ENCODE measurements at regions not wholly inside any gene's neighbourhood (a gene's known extent, or its start where the extent isn't known, plus 50 kb on each side); places are given as distances from the start of the nearest gene placed in this dataset.

GRCh38 chr13:76795701-76796695 lies 90.2 kb downstream of the KCTD12 start:
- intact Hi-C loops (cut with micrococcal nuclease), result no loop called here

- intact Hi-C loops (cut with micrococcal nuclease), result no loop called here
These were observed 93.4 kb downstream of the KCTD12 start for GRCh38 chr13:76792731-76793347.

GRCh38 chr13:76790980-76791819 lies 95.0 kb downstream of the KCTD12 start:
- intact Hi-C loops (cut with micrococcal nuclease), result no loop called here

- intact Hi-C loops (cut with micrococcal nuclease), result no loop called here
These were observed 95.7 kb downstream of the KCTD12 start for GRCh38 chr13:76790526-76790925.

GRCh38 chr13:76783798-76784197 lies 102.4 kb downstream of the KCTD12 start:
- intact Hi-C loops (cut with micrococcal nuclease), result no loop called here

- intact Hi-C loops (cut with micrococcal nuclease), result no loop called here
These were observed 107.4 kb downstream of the KCTD12 start for GRCh38 chr13:76778853-76779252.

DNA sequence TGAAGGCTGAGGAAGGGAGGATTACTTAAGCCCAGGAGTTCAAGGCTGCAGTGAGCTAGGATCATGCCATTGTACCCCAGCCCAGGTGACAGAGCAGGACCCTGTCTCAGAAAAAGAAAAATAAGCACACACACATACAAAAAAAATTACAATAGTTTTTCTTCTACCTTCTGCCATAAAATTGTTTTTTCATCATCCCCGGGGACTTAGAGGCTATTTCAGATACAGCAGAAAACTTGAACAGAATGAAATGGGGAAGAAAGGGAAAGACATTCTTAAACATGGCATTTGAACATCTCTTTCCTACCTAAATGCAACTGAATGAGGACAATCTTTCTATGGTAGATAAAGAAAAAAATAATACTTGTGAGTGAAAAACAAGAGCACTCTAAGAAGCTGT lies 109.1 kb downstream of the KCTD12 start:
- intact Hi-C loops (cut with micrococcal nuclease), result no loop called here

- intact Hi-C loops (cut with micrococcal nuclease), result no loop called here
These were observed 111.0 kb downstream of the KCTD12 start for GRCh38 chr13:76775088-76775740.

DNA sequence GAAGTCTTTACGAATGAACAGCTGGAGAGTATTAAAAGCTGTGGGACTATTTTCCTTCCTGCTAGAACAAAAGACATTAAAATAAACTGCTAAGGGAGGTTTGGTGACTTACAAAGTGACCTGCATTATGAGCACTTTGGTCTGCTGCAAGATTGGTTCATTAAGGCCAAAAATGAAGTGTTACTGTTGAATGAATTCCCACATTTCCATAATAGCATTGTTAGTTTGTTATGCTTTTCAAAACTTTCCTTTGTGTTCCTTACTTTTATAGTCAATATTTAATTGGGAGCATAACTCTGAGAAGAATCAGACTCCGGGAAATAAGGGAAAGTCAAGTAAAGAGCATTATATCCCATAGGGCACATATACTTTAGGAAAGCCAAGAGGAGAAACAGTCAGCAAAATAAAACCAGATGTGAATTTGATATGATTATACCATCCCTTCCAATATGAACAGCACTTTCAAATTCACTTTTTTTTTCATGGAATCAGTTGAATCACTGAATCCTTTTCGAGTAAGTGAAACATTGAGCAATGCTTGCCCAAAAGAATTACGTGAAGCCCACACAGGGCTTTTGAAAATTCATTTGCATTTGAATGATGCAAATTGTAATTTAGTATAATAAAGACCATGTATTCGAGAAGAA lies 112.6 kb downstream of the KCTD12 start:
- intact Hi-C loops (cut with micrococcal nuclease), result no loop called here

DNA sequence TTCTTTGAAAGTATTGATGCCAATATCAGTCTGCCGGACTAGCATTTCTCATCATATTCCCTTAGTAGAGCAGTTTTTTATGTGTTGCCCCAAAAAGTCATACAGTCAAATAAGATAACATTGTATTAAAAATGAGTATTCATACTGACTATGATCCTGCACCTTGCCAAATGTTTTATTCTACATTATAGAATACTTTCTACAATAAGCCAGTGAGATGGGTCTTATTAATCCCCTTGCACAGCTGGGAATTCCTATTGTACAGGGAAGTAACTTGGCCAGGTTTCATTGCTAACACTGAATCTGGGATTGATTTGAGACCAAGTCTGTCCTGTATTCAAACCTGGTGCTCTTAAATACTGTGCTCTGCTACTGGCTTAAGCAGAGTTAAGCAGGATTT lies 114.0 kb downstream of the KCTD12 start:
- intact Hi-C loops (cut with micrococcal nuclease), result no loop called here

GRCh38 chr13:76769271-76769791 lies 116.9 kb downstream of the KCTD12 start:
- intact Hi-C loops (cut with micrococcal nuclease), result no loop called here

- intact Hi-C loops (cut with micrococcal nuclease), result no loop called here
These were observed 117.8 kb downstream of the KCTD12 start for GRCh38 chr13:76768384-76768783.

DNA sequence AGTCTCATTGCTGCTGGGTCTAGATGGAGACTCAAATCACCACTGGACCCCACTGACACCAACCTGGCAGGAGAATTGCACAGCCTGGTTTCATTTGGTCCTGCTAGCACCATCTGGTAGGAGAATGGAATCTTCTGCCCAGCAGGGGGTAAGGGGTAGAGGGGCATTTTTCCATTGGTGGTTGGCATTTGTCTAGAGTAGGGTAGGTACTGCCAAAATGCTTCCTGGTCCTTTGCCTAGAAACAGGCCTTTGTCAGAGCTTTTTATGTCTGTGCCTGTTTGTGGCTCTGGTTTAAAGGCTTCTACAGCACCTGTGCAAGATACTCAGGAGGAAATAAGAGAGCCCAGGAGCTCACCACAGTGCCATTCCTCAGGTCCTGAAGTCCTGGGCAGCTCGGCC lies 121.3 kb downstream of the KCTD12 start:
- intact Hi-C loops (cut with micrococcal nuclease), result no loop called here

DNA sequence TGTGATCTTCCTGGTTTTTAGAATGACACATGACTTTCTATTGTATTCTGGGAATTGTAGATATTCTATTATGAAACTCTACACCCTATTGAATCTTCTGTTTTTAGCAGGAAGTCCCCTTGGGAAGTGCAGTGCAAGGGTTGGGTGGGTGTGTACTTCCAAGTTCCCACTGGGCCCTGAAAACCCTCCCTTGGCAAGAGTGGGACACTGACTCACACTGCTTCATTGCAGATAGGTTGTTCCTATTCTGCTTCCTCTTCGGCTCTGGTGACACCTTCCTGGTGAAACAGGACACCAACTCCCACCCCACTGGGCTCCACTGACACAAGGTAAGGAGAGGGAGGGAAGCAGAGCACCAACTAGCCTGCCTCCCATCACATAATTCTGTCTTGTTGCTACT lies 121.8 kb downstream of the KCTD12 start:
- intact Hi-C loops (cut with micrococcal nuclease), result no loop called here

GRCh38 chr13:76762721-76763120 lies 123.5 kb downstream of the KCTD12 start:
- intact Hi-C loops (cut with micrococcal nuclease), result no loop called here

- intact Hi-C loops (cut with micrococcal nuclease), result no loop called here
These were observed 126.3 kb downstream of the KCTD12 start for GRCh38 chr13:76759877-76760276.

DNA sequence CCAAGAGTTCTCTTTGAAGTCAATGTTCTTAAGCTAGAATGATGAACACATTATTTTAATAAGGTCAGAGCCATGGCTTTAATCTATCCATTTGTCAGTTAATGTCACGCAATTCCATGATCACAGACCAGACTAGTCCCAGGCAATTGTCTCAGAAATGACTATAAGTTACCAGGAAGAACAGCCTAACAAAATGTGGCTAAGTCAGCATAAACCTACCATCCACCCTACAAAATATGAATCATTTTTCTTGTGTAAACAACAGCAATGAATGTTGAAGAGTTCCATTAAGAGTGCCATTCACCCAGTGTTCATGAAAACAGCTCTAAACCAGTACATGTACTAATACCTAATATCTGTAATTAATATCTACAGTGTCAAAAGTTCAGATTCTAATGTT lies 127.5 kb downstream of the KCTD12 start:
- intact Hi-C loops (cut with micrococcal nuclease), result no loop called here

DNA sequence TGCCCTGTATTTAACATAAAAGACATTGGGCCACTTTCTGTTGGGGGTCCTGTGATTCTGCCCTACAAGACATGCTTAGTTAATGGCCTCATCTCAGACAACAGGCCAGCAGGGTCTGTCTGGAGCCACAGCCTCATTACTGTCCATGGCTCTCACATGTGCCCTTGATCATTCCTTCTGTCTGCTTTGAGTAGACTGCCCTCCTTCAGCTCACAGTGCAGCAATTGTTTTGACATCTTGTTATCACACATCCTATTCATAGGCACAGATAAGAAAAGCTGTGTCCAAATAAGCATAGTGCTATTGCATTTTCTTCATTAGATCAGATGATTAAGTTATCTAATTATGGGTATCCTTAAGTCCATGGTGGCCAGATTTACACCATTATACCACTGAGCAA lies 127.9 kb downstream of the KCTD12 start:
- intact Hi-C loops (cut with micrococcal nuclease), result no loop called here

DNA sequence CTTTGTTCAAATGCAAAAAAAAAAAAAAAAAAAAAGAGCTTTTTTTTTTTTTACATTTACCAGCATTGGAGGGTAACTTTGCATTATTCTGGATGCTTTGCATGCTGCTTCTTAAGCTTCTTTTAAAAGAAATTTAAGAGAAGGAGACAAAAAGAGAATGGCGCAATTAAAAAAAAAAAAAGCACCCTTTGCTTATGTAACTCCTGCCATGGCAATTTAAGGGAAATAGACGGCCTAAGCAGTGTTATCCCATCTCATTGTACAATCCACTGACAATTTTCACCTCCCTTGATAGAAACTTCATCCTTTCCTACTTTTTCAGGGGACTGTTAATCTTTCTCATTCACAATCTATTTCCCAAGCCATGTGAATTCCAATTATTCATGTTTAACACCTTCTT lies 129.8 kb downstream of the KCTD12 start:
- intact Hi-C loops (cut with micrococcal nuclease), result no loop called here

GRCh38 chr13:76754414-76754813 lies 131.8 kb downstream of the KCTD12 start:
- intact Hi-C loops (cut with micrococcal nuclease), result no loop called here

GRCh38 chr13:76751278-76751677 lies 134.9 kb downstream of the KCTD12 start:
- intact Hi-C loops (cut with micrococcal nuclease), result no loop called here

Measured in T-helper 1 cell treated with Interleukin-12 subunit alpha and Interleukin-12 subunit beta and Interleukin-4 antibody, amounts not matched to agents 30 ng/mL and 1 ng/mL, for 36 hours (primary cell).